Adrenal gland (tissue), 5 donors: ENCODE measurements at regions not wholly inside any gene's neighbourhood (a gene's known extent, or its start where the extent isn't known, plus 50 kb on each side); places are given as distances from the start of the nearest gene placed in this dataset.

Source experiments
- CTCF ChIP-seq, 6 experiments: fragments of 450-650 bp in 4 of 6; fragments of 200-600 bp in 2 of 6; sonication (generic) in 1 of 6; IDR thresholded peaks; 1 replicate in 5 of 6; 2 replicates in 1 of 6; pipeline versions ENCODE4 v1.5.1 to v1.8.0; 2016 to 2021; ENCODE audit warnings: antibody characterized with exemption in 6 of 6, mild to moderate bottlenecking in 2 of 6, moderate library complexity in 1 of 6
- POLR2A ChIP-seq, 2 donors: fragments of 450-650 bp; IDR thresholded peaks; one replicate each; pipeline ENCODE4 v1.6.1; 2017; ENCODE audit warnings: antibody characterized with exemption in 2 of 2, mild to moderate bottlenecking in 2 of 2, moderate library complexity in 1 of 2
- donor health status: DM: no; HTN: no; CAD: no.

GRCh38 chr7:85851571-85852193, 664.8 kb upstream of the SEMA3D start:
- TF ChIP-seq CTCF (IDR thresholded peaks at IDR 0.05) (peak in 5 of 6 experiments; percentile 23 to 60 (median 42)), POLR2A (IDR thresholded peaks at IDR 0.05) (no peak)
